GM12878 (cell line): ENCODE measurements at regions not wholly inside any gene's neighbourhood (a gene's known extent, or its start where the extent isn't known, plus 50 kb on each side); places are given as distances from the start of the nearest gene placed in this dataset.

Source experiments
- CTCF ChIP-seq, 3 experiments: IDR thresholded peaks in 2 of 3; conservative IDR thresholded peaks in 1 of 3; 2 replicates each; pipeline ENCODE4 v1.5.1; 2011; ENCODE audit warnings: low read depth in 3 of 3, low read length in 3 of 3, mild to moderate bottlenecking in 3 of 3, control low read depth in 2 of 3, moderate library complexity in 2 of 3, inconsistent platforms in 1 of 3, mixed read lengths in 1 of 3; ENCODE audit not compliant: control insufficient read depth in 2 of 3, insufficient read depth in 1 of 3; ENCODE audit errors: extremely low read depth in 1 of 3
- DPF2 ChIP-seq: fragments of 450-650 bp; IDR thresholded peaks from 2 replicates; pipeline ENCODE4 v1.6.1; 2017; ENCODE audit warnings: mild to moderate bottlenecking
- ETV6 ChIP-seq, 2 experiments: fragments of 450-650 bp in 1 of 2; IDR thresholded peaks in 1 of 2; conservative IDR thresholded peaks in 1 of 2; 2 replicates each; pipeline ENCODE4 v1.6.1; 2014; ENCODE audit warnings: antibody characterized with exemption in 1 of 2, borderline replicate concordance in 1 of 2, low read depth in 1 of 2, mild to moderate bottlenecking in 1 of 2, moderate library complexity in 1 of 2
- GABPA ChIP-seq: IDR thresholded peaks from 2 replicates; pipeline ENCODE4 v1.6.1; 2014; ENCODE audit warnings: antibody characterized with exemption, low read depth, mild to moderate bottlenecking, inconsistent platforms
- KAT2A ChIP-seq: conservative IDR thresholded peaks from 2 replicates; pipeline ENCODE4 v1.6.1; 2011; ENCODE audit warnings: low read depth, low read length; ENCODE audit not compliant: control insufficient read depth
- TCF12 ChIP-seq: IDR thresholded peaks from 2 replicates; pipeline ENCODE4 v1.6.1; 2011; ENCODE audit warnings: low read depth, mild to moderate bottlenecking, low read length
- YBX1 ChIP-seq: fragments of 450-650 bp; IDR thresholded peaks from 2 replicates; pipeline ENCODE4 v1.6.1; 2016; ENCODE audit warnings: antibody characterized with exemption
- YY1 ChIP-seq: IDR thresholded peaks from 2 replicates; pipeline ENCODE4 v1.6.1; 2011; ENCODE audit warnings: low read depth, mild to moderate bottlenecking, low read length
- ZZZ3 ChIP-seq: IDR thresholded peaks from 2 replicates; pipeline ENCODE4 v1.6.1; 2011; ENCODE audit warnings: low read depth; ENCODE audit not compliant: control insufficient read depth, insufficient read length

- TF ChIP-seq DPF2 (no peak), CTCF (IDR thresholded peaks at IDR 0.05 in 2 of 3, conservative IDR thresholded peaks at IDR 0.05 in 1 of 3; ENCODE audit: control insufficient read depth in 2 of 3, extremely low read depth in 1 of 3, insufficient read depth in 1 of 3, low read depth in 3 of 3, low read length in 3 of 3) (no peak), ETV6 (conservative IDR thresholded peaks at IDR 0.05 in 1 of 2, IDR thresholded peaks at IDR 0.05 in 1 of 2; ENCODE audit: borderline replicate concordance in 1 of 2, low read depth in 1 of 2) (no peak), KAT2A (no peak), ZZZ3 (no peak), YBX1 (no peak), TCF12 (no peak), YY1 (no peak), GABPA (no peak)
Measured at GRCh38 chrX:95117556-95117955, 1443.5 kb downstream of the FAM133A start.
